PC-9 (cell line): ENCODE measurements at regions not wholly inside any gene's neighbourhood (a gene's known extent, or its start where the extent isn't known, plus 50 kb on each side); places are given as distances from the start of the nearest gene placed in this dataset.

ENCODE experiments used
- BruUV-seq: library from RNA; stranded (reverse); fragments of 400-500 nt; replicated peaks from 2 replicates; lab custom pipeline; 2021; lab: Mats Ljungman, UMichigan
- CTCF ChIA-PET: fragments of 300-600 bp; sonication (Branson Sonifier 250); formaldehyde crosslinking; loops from one replicate; lab custom pipeline; 2022; ENCODE audit warnings: antibody characterized with exemption; lab: Charles Lee
- POLR2A ChIA-PET: fragments of 300-600 bp; sonication (Branson Sonifier 250); formaldehyde crosslinking; loops from one replicate; lab custom pipeline; 2022; ENCODE audit warnings: antibody characterized with exemption; ENCODE audit not compliant: unreplicated experiment; lab: Charles Lee
- DNase-seq, 2 experiments: peaks; one replicate each; pipeline versions ENCODE4 v3.0.0 to v3.0.0-alpha.2; 2015 to 2022; ENCODE audit warnings: mixed read lengths in 1 of 2
- H2AFZ ChIP-seq: fragments of 200-600 bp; sonication (generic); 2 replicates; pipeline ENCODE4 v1.8.1; 2017; ENCODE audit warnings: antibody characterized with exemption
- H3F3A ChIP-seq: fragments of 200-600 bp; sonication (generic); 2 replicates; pipeline ENCODE4 v1.8.1; 2017; ENCODE audit warnings: antibody characterized with exemption, mild to moderate bottlenecking, low read depth; ENCODE audit not compliant: insufficient read depth
- H3K27ac ChIP-seq: fragments of 200-600 bp; sonication (generic); 2 replicates; pipeline ENCODE4 v1.6.1; 2016; ENCODE audit warnings: mixed run types
- H3K27me3 ChIP-seq: fragments of 200-600 bp; sonication (generic); 2 replicates; pipeline ENCODE4 v1.6.1; 2016; ENCODE audit warnings: low read depth, mixed run types; ENCODE audit not compliant: insufficient read depth
- H3K36me3 ChIP-seq: fragments of 200-600 bp; sonication (generic); 2 replicates; pipeline ENCODE4 v1.6.1; 2016; ENCODE audit warnings: low read depth, mixed run types
- H3K4me1 ChIP-seq: fragments of 200-600 bp; sonication (generic); replicated peaks from 2 replicates; pipeline ENCODE4 v1.6.1; 2016; ENCODE audit warnings: mixed run types; ENCODE audit not compliant: insufficient read depth
- H3K4me2 ChIP-seq: fragments of 200-600 bp; sonication (generic); 2 replicates; pipeline ENCODE4 v1.6.1; 2017; ENCODE audit warnings: mixed run types
- H3K4me3 ChIP-seq: fragments of 200-600 bp; sonication (generic); 2 replicates; pipeline ENCODE4 v1.6.1; 2016; ENCODE audit warnings: mixed run types
- H3K79me2 ChIP-seq: fragments of 200-600 bp; sonication (generic); 2 replicates; pipeline ENCODE4 v1.6.1; 2017; ENCODE audit warnings: low read depth, mixed run types
- H3K9me2 ChIP-seq: fragments of 200-600 bp; sonication (generic); 2 replicates; pipeline ENCODE4 v1.8.1; 2017; ENCODE audit warnings: mild to moderate bottlenecking; ENCODE audit not compliant: insufficient read depth
- H3K9me3 ChIP-seq: fragments of 200-600 bp; sonication (generic); 2 replicates; pipeline ENCODE4 v1.8.1; 2016; ENCODE audit warnings: low read depth; ENCODE audit not compliant: insufficient read depth
- H4K20me1 ChIP-seq: fragments of 200-600 bp; sonication (generic); 2 replicates; pipeline ENCODE4 v1.8.1; 2017; ENCODE audit not compliant: insufficient read depth
- EZH2 ChIP-seq: fragments of 200-600 bp; sonication (generic); IDR thresholded peaks from 2 replicates; pipeline ENCODE4 v1.8.0; 2017; ENCODE audit warnings: antibody characterized with exemption, low read depth
- intact Hi-C: fragments of 100-400 bp; cut with micrococcal nuclease; formaldehyde crosslinking; loops from one replicate; pipeline ENCODE4 v1.10.0; 2022; ENCODE audit not compliant: unreplicated experiment
- TF ChIP-seq, protein P1 (sequence below): fragments of 200-600 bp; sonication (generic); conservative IDR thresholded peaks from 2 replicates; pipeline ENCODE4 v1.6.1; 2017; ENCODE audit warnings: mixed run types, antibody characterized with exemption, mild to moderate bottlenecking, moderate library complexity

DNA sequence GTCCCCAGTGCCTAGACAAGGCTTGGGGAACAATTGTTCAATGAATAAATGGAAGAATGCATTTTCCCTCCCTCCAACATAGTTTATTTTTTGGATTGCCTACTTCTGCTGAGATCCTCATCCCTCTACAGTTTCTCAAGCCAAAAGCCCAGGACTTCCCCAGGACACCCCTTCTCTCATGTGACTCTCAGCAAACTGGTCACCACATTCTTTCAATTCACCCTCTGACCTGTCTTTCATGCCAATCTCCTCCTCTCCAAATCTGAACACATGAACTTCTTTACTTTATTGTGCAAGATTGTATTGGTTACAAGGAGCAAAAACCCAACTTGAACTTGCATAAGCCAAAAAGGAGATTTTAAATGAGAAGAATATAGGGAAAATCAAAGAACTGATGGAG is 103.2 kb upstream of the JUN start:
- POLR2A ChIA-PET, result no interaction called here
- Histone ChIP-seq H3K9me2 (no peaks in the 10 kb centered on the region), H2AFZ (no peak overlapping the region), H3K4me3 (no peak overlapping the region), H3K27me3 (no peaks in the 10 kb centered on the region), H3K4me2 (no peak overlapping the region), H3F3A (peaks cover 35% of the 10 kb centered on the region), H4K20me1 (no peaks in the 10 kb centered on the region), H3K9me3 (no peaks in the 10 kb centered on the region; the same call in 1 of the 2 replicates), H3K36me3 (no peaks in the 10 kb centered on the region), H3K4me1 (peaks cover 52% of the 10 kb centered on the region), H3K79me2 (peaks cover 3% of the 10 kb centered on the region), H3K27ac (no peak overlapping the region)
- TF ChIP-seq EZH2, result no peak
- BruUV-seq, result no TSS peak
- no peak for DNase-seq
- intact Hi-C loops, result no loop called here
- CTCF ChIA-PET, result no interaction called here

DNA sequence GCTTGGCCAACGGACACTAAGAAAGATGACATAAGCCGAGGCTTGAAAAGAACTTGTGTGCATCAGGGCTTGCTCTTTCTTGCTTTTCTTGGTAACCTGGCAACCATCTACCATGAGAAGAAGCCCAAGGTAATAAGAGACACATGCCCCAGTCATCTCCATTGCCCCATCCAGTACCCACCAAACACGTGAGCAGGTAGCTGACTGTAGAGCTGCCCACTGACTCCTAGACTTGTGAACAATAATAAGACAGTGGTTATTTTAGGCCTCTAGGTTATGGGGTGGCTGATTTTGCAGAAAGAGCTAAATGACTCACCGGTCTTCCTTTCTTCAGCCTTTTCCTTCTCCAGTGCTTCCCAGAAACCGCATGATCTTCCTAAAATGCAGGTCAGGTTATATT is 105.0 kb upstream of the JUN start:
- no peaks in the 10 kb centered on the region; the same call in 1 of the 2 replicates for H3K9me3 ChIP-seq
- ChIA-PET POLR2A (no interaction called here), CTCF (no interaction called here)
- H3K4me2 ChIP-seq, result no peak overlapping the region
- H3K9me2 ChIP-seq, result no peaks in the 10 kb centered on the region
- intact Hi-C loops, result no loop called here
- no peaks in the 10 kb centered on the region for H3K36me3 ChIP-seq
- no peak overlapping the region for H3K4me3 ChIP-seq
- H3K79me2 ChIP-seq, result no peaks in the 10 kb centered on the region
- no peak for TF ChIP-seq EZH2
- TF ChIP-seq, protein P1, sequence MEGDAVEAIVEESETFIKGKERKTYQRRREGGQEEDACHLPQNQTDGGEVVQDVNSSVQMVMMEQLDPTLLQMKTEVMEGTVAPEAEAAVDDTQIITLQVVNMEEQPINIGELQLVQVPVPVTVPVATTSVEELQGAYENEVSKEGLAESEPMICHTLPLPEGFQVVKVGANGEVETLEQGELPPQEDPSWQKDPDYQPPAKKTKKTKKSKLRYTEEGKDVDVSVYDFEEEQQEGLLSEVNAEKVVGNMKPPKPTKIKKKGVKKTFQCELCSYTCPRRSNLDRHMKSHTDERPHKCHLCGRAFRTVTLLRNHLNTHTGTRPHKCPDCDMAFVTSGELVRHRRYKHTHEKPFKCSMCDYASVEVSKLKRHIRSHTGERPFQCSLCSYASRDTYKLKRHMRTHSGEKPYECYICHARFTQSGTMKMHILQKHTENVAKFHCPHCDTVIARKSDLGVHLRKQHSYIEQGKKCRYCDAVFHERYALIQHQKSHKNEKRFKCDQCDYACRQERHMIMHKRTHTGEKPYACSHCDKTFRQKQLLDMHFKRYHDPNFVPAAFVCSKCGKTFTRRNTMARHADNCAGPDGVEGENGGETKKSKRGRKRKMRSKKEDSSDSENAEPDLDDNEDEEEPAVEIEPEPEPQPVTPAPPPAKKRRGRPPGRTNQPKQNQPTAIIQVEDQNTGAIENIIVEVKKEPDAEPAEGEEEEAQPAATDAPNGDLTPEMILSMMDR, result no peak
- H4K20me1 ChIP-seq, result no peaks in the 10 kb centered on the region
- BruUV-seq, result no TSS peak
- no peak for DNase-seq
- no peak overlapping the region for H3K27ac ChIP-seq
- no peaks in the 10 kb centered on the region for H3K27me3 ChIP-seq
- H3F3A ChIP-seq, result peaks cover 18% of the 10 kb centered on the region
- peaks cover 35% of the 10 kb centered on the region for H3K4me1 ChIP-seq
- no peak overlapping the region for H2AFZ ChIP-seq

DNA sequence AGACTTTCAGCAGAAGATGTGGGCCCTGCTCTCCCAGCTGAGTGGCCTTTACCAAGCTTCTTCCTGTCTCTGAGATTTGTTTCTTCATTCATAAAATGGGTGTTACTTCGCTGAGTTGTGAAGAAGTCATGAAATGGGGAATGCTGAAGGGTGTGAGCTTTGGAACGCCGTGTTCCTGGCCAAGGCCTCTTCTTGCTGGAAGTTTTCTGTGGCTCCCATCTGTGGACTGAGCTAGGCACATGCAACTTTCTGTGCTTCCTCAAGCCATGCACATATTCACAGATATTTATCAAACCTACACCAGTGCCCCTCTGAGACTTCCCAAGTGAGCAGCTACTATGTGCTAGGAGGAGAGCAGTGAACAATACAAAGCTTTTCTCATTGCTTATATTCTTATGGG is 106.3 kb upstream of the JUN start:
- Histone ChIP-seq H3K79me2 (no peaks in the 10 kb centered on the region), H3K4me1 (peaks cover 26% of the 10 kb centered on the region), H3K27me3 (no peaks in the 10 kb centered on the region), H3K36me3 (no peaks in the 10 kb centered on the region), H3K27ac (no peak overlapping the region), H3K9me2 (no peaks in the 10 kb centered on the region), H3K4me2 (no peak overlapping the region), H4K20me1 (no peaks in the 10 kb centered on the region), H3F3A (peaks cover 5% of the 10 kb centered on the region; the same call in 1 of the 2 replicates), H3K9me3 (no peaks in the 10 kb centered on the region; the same call in 1 of the 2 replicates), H3K4me3 (no peak overlapping the region), H2AFZ (no peak overlapping the region)
- no TSS peak for BruUV-seq
- CTCF ChIA-PET, result no interaction called here
- no peak for DNase-seq
- POLR2A ChIA-PET, result interaction anchor here (0.6 kb wide), 2 partner anchors 9 to 140 kb away, joined by 3 to 4 read pairs; no protein-coding TSS in a partner anchor
- intact Hi-C loops, result no loop called here
- TF ChIP-seq EZH2, result no peak
- TF ChIP-seq, protein P1, result no peak

DNA sequence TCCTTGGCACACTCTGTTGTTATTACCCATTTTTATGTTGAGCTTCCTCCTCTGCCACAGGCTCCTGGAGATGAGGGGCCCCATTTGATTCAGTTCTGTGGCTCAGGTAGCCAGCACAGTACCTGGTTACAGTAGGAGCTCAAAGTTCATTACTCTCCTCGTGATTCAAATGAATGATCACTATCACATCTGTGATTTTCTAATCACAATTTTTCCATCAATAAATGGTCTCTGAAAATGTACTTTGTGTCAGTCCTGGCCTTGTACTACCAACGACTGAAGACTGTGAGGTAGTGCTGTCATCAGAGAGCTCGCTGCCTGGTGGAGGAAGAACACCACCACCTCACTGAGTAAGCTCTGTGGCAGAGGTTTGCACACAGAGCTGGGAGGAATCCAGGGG is 106.8 kb upstream of the JUN start:
- H3K4me3 ChIP-seq, result no peak overlapping the region
- ChIA-PET POLR2A (interaction anchor here (0.6 kb wide), 1 partner anchor 9 kb away, joined by 4 read pairs; no protein-coding TSS in a partner anchor), CTCF (no interaction called here)
- peaks cover 4% of the 10 kb centered on the region; the same call in 1 of the 2 replicates for H3F3A ChIP-seq
- no peaks in the 10 kb centered on the region for H3K27me3 ChIP-seq
- H3K4me2 ChIP-seq, result no peak overlapping the region
- intact Hi-C loops, result no loop called here
- DNase-seq, result no peak
- H3K27ac ChIP-seq, result no peak overlapping the region
- no peaks in the 10 kb centered on the region for H4K20me1 ChIP-seq
- H3K9me2 ChIP-seq, result no peaks in the 10 kb centered on the region
- H3K36me3 ChIP-seq, result no peaks in the 10 kb centered on the region
- TF ChIP-seq EZH2, result no peak
- TF ChIP-seq, protein P1, result no peak
- BruUV-seq, result no TSS peak
- H3K9me3 ChIP-seq, result no peaks in the 10 kb centered on the region; the same call in 1 of the 2 replicates
- H2AFZ ChIP-seq, result no peak overlapping the region
- no peaks in the 10 kb centered on the region for H3K79me2 ChIP-seq
- peaks cover 26% of the 10 kb centered on the region for H3K4me1 ChIP-seq
